ENCODE measurements at regions not wholly inside any gene's neighbourhood (a gene's known extent, or its start where the extent isn't known, plus 50 kb on each side); places are given as distances from the start of the nearest gene placed in this dataset.

DNA sequence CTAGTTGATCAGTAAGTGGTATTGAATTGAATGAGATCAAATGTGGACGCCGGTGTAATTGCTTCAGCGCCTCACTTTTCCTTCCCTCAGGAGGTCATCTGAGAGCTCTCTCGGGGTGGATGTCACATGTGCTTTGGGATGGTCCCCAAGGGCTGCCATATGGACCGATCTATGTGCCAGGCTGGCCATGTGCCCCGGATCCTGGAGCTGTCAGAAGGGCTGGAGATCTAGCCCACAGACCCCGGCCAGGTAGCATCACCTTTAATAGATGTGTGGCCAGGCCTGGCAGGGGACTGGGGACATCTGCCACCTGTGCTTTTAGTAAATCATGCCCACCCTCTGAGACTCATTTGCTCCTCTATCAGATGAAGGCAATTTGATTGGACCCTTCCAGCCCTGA lies 95.3 kb upstream of the CRHR1 start:
- no peak for DNase-seq

DNA sequence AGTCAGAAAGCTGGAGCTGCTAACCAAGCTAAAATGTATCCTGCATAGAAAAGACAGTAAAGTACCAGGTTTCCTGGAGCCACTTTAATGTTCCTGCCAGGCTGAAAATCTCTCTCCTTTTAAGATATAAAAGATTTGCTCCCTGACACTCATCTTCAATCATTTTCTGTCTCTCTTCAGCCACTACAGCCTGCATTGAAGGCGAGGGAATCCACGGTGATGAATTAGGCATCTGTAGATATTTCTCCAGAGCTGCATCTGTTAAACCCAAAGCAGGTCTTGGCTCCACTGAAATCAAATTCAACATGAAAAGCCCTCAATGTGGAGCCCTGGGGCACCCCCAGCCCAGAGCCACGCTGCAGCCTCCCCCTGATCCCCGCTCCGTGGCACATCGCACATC lies 94.7 kb upstream of the CRHR1 start:
- no peak for DNase-seq

DNA sequence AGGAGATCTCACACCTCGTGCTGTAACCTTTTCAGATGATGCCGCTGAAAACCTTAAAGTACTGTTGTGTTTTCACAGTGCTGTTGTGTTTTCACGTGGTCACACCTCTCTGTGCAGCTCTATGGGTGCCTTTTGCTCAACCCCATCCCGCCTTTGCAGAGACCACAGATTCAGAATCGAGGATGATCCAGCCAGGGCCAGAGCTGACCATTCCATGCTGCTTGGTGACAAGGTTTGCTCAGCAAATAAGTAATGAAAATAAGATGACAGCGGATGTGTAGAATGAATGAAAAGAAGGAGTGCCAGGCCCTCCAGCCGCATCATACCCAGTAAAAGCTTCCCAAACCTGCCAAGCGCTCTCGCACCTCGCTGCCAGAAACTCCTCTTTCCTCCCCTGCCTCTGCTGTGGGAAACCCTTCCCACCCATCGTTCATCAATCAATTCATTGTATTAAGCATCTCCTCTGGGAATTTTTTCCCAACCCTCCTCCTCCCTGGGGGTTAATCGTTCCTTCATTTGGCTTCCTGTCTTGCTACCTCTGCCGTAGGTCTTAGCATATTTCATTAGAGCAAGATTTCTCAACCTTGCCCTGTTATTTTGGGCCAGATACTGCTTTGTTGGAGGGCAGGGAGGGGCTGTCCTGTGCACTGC lies 93.4 kb upstream of the CRHR1 start:
- DNase-seq, result no peak

DNA sequence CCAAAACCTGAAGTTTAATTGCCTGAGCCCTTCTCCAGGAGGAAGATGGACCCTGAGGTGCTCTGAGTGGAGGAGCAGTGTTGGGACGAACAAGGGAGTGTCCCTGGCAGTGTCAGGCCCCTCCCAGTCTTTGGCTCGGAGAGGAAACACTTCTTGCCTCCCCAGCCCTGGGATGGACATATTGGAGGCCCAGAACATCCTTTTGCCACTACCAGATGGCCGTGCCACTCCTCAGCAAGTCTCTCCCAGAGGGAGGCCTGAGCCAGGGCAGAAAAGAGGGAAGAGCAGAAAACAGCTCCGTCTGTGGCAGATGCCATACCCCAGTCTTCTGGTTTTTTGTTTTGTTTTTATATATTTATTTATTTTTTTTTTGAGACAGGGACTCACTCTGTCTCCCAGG lies 91.5 kb upstream of the CRHR1 start:
- DNase-seq, result no peak

DNA sequence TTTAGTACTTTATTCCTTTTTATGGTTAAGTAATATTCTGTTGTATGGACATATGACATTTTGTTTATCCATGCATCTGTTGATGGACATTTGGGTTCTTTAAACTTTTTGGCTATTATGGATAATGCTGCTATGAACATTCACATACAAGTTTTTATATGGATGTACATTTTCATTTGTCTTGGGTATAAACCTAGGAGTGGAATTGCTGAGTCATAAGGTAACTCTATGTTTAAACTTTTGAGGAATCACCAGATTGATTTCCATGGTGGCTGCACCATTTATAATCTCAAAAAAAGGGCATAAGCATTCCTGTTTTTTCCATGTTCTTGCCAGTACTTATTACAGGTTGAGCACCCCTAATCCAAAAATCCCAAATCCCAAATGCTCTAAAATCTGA lies 90.3 kb upstream of the CRHR1 start:
- DNase-seq, result no peak

DNA sequence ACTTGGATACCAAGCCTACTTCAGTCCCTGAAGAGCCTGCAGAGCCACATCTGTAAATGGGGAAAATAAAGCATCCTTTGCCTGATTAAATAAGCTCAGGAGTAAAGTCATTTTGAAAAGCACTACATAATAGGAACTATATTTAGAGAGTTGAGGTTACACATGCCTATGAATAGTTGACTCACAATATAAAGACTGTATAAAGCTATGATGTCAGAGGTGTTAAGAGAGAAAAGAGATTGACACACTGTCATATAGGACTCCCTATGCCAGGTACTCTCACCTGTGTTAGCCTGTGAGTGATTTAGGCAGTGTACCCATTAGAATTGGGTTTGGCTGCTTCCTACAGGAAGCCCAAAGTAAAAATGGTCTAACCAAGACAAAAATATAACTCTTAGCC lies 87.7 kb upstream of the CRHR1 start:
- DNase-seq, result no peak

DNA sequence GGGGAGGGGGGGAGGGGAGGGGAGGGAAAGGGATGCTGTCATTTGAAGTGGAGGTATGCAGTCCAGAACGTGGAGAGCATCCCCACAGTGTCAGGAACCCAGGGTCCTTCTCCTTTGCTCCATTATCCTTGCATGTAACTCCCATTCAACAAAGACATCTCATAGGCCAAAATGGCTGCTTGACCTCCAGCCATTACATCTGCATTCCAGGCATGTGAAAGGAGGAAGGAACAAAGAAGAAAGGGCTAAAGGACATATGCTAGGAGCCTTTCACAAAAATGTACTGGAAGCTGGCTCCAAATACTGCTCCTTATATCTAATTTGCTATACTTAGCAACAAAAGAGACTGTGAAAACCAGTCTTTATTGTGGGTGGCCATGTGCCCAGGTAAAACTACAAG lies 87.0 kb upstream of the CRHR1 start:
- DNase-seq, result no peak

DNA sequence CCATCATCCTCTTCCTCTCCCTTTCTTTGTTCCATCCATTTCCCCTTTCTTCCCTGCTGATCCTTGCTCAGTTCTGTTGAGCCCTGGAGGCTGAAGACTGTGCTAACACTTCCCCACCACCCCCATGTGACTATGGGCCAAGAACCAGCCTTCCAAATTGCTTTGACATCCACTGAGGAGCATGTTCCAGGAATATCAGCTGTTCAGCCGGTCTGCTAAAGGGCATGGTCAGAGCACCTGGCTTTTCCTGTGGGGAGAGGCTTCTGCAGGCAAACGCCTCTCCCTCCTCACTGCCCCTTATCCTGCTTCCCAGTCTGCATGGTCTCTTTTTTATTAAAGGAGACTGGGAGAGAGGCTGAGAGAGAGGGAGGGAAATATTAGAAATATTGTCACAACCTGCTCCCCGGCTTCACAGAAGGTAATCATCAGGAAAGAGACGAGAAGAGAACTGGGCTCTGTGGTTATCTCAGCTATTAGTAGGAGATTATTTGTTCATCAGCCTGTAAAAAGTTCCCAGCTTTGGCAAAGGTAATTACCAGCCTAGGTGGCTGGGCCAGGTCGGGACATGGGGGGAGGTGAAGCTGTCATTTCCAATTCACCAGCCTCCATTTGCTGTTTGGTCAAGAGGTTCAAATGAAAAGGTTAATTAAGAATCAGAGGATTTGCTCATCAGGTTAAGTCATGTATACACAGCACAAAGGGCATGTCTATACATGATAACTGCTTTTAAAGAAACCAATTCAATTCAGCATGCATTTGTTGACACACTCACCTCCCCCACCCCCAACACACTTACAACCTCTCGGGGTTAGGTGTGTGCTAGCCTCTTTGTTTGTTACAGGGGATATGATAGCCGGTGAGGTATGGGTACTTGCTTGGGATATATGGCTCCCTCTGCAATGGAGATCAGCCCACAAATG lies 83.7 kb upstream of the CRHR1 start:
- DNase-seq, result no peak

DNA sequence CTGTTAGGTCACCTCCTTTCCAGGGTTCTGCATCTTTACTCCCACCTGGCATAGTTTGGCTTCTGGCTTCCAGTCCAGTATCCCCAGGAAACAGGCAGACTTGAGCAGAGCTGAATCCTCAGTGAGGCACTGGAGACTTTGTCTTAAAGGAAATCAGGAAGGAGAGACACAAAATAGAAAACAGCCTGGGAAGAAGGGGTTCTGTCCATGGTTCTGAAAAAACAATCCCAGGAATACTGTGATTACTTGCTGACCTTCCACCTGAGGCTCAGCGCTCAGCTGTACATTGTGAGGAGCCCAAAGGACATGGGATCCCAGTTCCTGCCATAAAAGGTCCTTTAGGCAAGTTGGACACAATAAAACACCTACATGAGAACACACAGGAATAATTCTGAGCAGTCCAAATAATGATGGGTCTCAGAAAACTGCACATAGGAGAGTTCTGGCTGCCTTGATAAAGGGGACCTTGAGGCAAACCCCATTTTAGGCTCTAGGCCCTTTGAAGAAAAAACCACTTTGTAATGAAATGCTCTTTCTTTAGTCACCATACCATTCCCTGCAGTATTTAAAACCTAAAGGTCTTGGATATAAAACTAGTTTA lies 81.4 kb upstream of the CRHR1 start:
- DNase-seq, result no peak

DNA sequence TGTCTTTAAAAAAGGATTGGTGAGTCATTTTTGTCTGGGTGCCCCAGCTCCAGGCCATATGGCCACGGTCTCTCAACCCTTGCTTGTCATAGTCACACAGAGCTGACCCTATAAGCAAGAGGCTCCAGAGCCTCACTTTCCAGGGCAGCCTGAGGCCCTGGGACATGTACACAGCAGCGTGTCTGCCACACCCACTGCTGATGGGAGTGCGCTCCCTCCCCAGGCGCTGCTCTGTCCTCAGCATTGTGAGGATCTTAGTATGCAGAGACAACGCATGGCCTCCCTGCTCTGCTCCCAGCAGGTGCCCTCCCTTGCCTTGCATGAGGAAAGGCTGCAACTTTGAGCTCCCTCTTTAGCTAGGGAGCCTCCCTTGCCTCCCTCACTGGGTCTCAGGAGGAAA lies 80.8 kb upstream of the CRHR1 start:
- DNase-seq, result no peak

DNA sequence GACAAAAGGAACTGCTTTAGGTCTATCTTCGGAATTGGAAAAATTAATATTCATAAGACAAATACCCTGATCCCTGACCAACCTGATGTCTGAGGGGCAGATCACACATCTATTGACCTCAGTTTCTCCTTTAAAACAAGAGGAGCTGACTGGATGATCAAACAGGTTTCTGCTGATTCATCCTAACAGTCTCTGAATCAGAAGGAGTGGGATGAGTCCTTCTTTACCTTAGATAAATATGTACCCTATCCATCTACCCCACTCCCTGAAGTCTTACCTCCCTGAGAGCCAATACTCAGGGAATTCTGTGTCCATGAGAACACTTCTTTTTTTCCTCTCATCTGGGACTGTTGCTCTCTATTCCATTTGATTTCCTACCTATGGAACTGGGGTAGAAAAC lies 80.3 kb upstream of the CRHR1 start:
- DNase-seq, result no peak

DNA sequence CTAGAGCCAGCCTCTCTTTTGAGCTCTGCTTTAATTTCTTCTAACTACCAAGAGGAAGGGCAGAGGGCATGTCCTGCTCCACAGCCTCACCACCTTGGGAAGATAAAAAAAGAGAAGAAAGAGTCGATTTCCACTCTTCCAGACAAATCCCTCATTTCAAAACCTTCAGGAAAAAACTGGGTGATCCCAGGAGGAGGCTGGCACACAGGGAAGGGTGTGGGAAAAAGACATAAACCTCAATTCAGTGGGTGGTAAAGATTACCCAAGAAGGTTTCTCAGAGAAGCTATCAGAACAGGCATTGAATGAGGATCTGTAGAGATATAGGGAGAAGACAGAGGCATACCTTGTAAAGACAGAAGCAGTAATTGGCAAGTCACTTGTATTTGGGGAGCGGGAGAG lies 79.9 kb upstream of the CRHR1 start:
- no peak for DNase-seq

DNA sequence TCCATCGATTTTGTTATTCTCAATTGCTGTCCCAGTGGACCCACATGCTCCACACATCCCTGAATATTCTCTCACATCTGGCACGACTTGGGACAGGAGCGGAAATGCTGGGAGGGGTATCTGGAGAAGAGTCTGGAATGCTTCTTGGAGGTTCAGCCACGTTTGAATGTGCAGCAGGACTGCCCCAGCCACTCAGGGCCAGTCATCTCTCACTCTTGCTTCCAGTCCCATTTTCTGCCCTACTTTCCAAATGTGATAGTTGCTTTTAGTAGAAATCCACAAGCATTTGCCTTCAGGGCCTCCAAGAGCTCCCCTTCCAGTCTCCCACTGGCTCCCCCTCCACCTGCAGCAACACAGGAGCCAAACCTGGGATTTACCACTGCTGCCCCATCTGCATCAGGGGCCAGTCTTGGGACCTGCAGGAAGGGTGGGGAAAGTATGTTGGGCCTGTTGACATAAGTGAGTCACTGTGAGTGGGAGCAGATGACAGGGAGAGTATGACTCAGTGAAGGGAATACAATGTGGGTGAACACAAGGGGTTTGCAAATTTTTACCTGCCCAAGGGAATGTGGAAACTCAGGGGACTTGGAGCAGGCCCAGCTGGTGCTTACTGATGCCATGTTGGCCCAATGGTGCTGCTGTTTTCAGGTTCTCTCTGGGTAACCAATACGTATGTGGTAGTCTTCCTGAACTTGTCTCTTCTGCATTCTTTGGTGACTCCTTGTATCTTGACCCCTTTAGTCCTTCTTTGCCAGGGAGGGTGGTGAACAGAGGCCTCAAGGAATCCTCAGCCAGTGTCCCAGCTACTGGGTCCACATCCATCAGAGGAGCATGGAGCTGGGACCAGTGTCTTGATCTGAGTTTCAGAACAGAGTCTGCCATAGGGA lies 78.8 kb upstream of the CRHR1 start:
- no peak for DNase-seq

DNA sequence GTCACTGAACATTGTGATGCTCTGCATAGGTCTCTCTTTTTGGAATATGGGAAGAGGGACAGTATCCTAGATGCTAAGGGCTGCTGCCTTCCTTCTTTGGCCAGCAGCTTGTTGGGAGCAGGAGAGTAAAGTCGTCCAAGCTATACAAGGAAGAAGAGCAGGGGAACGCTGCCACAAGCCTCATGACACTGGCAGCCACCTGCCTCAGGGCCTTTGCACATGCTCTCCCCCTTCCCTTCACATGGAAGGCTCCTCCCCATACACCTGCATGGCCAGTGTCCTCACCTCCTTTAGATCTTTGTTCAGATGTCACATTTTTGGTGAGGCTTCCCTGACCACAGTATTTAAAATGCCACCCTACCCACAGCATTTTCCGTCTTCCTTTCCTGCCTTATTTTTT lies 78.1 kb upstream of the CRHR1 start:
- DNase-seq, result no peak

DNA sequence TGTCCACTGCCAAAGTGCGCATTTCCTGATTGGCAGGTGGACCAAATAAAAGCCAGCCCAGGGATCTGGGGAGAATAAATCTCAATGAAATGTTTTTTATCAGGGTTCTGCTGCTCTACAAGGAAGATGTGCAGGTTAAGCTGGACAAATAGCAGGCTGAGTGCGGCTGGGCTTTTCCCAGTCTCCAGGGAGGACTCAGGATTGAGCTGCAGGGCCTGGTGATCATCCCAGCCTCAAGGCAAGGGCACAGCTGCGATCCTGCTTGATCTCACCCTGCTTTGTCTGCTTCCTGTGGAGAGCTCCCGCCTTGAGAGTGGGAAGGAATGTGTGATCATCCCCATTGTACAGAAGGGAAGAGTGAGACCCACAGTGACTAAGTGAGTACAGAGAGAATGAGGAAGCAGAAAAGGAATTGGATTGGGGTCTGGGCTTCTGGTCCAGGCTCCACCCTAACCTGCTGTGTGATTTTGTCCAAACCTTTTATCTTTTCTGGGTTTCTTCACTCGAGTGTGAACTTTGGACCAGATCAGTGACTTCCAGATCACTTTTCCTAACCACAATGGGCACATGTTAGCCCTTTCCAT lies 75.3 kb upstream of the CRHR1 start:
- no peak for DNase-seq

DNA sequence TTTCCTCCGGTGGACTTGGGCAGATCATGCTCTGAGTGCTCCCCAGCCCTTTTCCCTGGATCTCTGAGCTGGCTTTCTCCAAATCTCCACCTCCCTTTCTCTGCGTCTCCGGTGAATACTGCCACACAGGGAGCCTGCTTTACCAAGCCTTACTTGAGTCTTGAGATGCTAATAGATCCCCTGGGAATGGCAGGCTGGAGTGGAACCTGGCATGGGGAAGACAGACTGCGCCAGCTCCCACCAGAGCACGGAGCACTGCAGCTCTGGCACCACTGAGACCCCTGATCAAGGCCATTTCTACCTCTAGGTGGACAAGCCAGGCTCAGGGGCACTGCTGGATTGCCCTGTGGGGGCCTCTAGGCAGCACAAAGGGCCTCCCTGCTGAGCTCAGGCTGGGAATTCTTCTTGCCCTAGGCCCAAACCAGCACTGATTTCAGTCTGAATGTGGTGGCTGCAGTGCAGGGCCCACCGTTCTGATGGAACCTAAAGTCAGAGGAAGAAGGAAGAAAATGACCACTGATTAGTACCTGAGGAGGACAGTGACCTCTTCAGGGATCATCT lies 74.3 kb upstream of the CRHR1 start:
- DNase-seq, result no peak

DNA sequence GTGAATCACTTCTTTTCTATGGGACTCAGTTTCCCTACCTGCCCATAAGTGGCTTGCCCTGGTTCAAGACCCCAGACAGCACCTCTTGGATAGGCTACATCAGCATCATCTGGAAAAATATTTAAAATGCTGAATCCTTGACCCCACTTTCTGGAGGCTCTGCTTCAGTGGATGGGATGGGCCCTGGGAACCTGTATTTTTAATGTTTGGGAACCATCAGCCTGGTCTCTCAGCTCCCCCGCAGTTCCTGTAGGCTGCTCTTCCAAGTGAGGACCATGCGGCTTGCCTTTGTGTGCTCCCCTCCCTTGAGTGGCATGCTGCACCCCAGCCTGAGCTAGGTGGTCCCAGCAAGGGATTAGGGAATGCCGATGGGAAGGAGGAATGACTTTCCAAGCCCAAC lies 68.3 kb upstream of the CRHR1 start:
- no peak for DNase-seq

DNA sequence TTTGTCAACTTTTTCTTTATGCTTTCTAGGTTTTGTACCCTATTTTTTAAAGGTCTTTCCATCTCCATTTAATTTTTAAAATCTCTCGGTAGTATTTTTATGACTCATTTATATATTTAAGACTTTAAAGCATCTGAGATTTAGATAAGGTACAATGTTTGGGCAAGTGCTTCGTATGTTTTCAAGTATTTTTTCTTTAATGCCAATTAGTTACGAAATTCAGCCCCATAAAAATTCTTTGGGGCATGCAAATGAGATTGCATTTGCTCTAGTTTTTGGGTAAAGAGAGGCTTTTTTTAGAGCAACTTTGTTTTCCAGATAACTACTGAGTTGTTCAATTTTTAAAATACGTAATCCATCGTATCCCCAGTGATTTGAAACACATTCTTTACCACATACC lies 65.3 kb upstream of the CRHR1 start:
- DNase-seq, result no peak

DNA sequence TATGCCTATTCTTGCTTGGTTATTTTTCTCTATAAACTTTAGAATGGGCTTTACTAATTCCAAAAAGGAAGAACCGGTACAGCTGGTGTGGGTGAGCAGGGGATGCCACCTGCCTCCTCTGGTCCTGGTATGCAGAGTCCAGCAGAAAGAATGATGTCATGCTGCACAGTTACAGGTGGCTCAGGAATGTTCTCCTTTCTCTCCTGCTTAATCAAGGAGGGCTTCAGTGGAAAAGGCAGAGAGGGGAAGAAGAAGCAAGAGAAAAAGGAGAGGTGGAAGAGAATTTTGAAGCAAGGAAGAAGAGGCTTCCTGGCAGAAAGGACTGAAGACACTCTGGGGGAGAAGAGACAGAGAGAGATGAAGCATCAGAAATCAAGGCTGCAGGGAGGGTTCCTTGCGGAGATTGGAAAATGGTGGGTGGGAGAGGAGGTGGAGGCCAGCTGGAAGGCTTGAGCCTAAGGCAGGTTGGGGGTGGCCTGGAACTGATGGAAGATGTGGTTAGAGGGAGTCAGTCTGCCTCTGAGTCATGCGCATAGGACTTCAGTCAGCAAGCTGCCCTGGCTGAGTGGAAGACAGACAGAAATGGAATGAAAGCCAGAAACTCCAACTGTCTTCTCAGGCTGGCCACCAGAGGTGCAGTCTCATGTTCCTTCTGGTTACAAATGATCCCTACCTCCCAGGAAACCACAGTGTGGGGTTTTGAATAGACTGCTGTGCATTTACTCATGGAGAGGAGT lies 64.6 kb upstream of the CRHR1 start:
- no peak for DNase-seq

DNA sequence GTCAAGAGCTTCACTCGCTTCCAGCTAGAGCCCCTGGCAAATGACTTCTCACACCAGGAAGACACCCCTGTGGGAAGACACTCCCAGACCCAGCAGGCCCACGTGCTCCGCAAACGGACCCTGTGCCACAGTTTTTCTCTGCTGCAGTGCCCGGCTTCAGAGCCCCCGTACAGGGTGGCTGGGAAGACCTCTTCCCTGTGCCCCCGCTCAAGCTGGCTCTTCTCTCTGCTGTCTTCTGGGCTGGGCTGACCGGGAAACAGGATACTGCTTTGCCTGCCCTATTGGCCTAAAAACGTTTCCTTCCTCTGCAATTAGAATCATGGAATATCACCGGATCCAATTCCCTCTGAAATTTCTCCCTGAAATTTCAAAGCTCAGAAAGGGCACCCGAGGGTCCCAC lies 63.7 kb upstream of the CRHR1 start:
- no peak for DNase-seq

DNA sequence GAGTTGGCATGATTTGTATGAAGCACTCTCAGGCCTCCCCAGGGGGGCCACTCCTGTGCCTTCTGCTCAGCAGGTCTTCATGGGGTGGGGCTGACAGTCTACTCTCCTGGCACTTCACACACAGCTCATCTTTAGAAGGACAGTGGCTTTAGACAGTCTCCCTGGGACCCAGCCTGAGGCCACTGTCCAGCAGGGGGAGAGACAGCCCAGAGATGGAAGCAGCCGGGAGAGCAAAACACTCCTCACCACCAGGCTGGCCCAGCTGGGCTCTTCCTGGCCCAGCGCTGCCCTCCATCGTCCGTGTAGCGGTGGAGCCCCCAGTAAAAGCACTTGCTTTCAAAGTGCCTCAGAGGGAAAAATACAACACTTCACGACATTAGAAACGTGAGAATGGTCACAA lies 62.0 kb upstream of the CRHR1 start:
- DNase-seq, result no peak

Data from NCI-H2029 (cell line).